Tibial artery (tissue), 4 donors: ENCODE measurements at regions not wholly inside any gene's neighbourhood (a gene's known extent, or its start where the extent isn't known, plus 50 kb on each side); places are given as distances from the start of the nearest gene placed in this dataset.

ENCODE experiments used
- DNase-seq, 2 donors: peaks; one replicate each; pipeline ENCODE4 v3.0.0-alpha.2; 2019
- H3K27ac ChIP-seq, 2 donors: fragments of 200-600 bp; sonication (generic) in 1 of 2; 1 replicate in 1 of 2; 2 replicates in 1 of 2; pipeline ENCODE4 v1.5.1; 2018 to 2019; ENCODE audit warnings: mild to moderate bottlenecking in 1 of 2
- H3K27me3 ChIP-seq, 2 donors: fragments of 200-600 bp; sonication (generic) in 1 of 2; one replicate each; pipeline versions ENCODE4 v1.5.1 to v1.6.0; 2016 to 2019
- H3K36me3 ChIP-seq, 3 donors: fragments of 200-600 bp; sonication (generic) in 2 of 3; one replicate each; pipeline ENCODE4 v1.5.1; 2016 to 2019; ENCODE audit warnings: mild to moderate bottlenecking in 2 of 3
- H3K4me1 ChIP-seq, 4 donors: fragments of 200-600 bp; sonication (generic) in 2 of 4; 1 replicate in 3 of 4; 2 replicates in 1 of 4; pipeline ENCODE4 v1.5.1; 2016 to 2019
- H3K4me3 ChIP-seq, 2 donors: fragments of 200-600 bp; sonication (generic) in 1 of 2; 1 replicate in 1 of 2; 2 replicates in 1 of 2; pipeline ENCODE4 v1.5.1; 2018 to 2019; ENCODE audit warnings: mild to moderate bottlenecking in 2 of 2
- H3K9me3 ChIP-seq, 3 donors: fragments of 200-600 bp; sonication (generic) in 1 of 3; one replicate each; pipeline ENCODE4 v1.5.1; 2016 to 2019
- CTCF ChIP-seq, 2 experiments: fragments of 200-600 bp in 1 of 2; fragments of 450-650 bp in 1 of 2; IDR thresholded peaks; one replicate each; pipeline ENCODE4 v1.5.1; 2017 to 2019; ENCODE audit warnings: antibody characterized with exemption in 2 of 2, mild to moderate bottlenecking in 1 of 2, moderate library complexity in 1 of 2
- intact Hi-C: fragments of 100-400 bp; cut with DNase I; formaldehyde crosslinking; loops from one replicate; pipeline ENCODE4 v1.15.0; 2023; ENCODE audit warnings: low total_unique reads

- intact Hi-C loops: no loop called here
- DNase-seq: no peak
- Histone ChIP-seq H3K27ac (no peak overlapping the region), H3K4me1 (no peaks in the 10 kb centered on the region), H3K27me3 (peaks cover 0 to 5% of the 10 kb centered on the region in 2 donors), H3K4me3 (no peak overlapping the region), H3K36me3 (no peaks in the 10 kb centered on the region), H3K9me3 (no peaks in the 10 kb centered on the region)
- no peak for TF ChIP-seq CTCF (IDR thresholded peaks at IDR 0.05)
Measured at GRCh38 chr2:71893646-71894045, 254.0 kb downstream of the CYP26B1 start.

- Histone ChIP-seq H3K9me3 (no peaks in the 10 kb centered on the region), H3K36me3 (no peaks in the 10 kb centered on the region), H3K27me3 (peaks cover 0 to 5% of the 10 kb centered on the region in 2 donors), H3K27ac (no peak overlapping the region), H3K4me1 (no peaks in the 10 kb centered on the region), H3K4me3 (no peak overlapping the region)
- no peak for TF ChIP-seq CTCF (IDR thresholded peaks at IDR 0.05)
- no peak for DNase-seq
- intact Hi-C loops: no loop called here
Measured at GRCh38 chr2:71892896-71893295, 254.8 kb downstream of the CYP26B1 start.

- TF ChIP-seq CTCF (IDR thresholded peaks at IDR 0.05): no peak
- no peaks in the 10 kb centered on the region for H3K36me3 ChIP-seq
- H3K27me3 ChIP-seq: peaks cover 0 to 5% of the 10 kb centered on the region in 2 donors
- H3K4me3 ChIP-seq: no peak overlapping the region
- intact Hi-C loops: no loop called here
- H3K27ac ChIP-seq: no peak overlapping the region
- peak in 1 of 2 donors; percentile 31 for DNase-seq
- no peaks in the 10 kb centered on the region for H3K9me3 ChIP-seq
- H3K4me1 ChIP-seq: no peaks in the 10 kb centered on the region
Measured at GRCh38 chr2:71892423-71892730, 255.3 kb downstream of the CYP26B1 start.

- no peak for DNase-seq
- intact Hi-C loops: no loop called here
- peaks cover 0 to 5% of the 10 kb centered on the region in 2 donors for H3K27me3 ChIP-seq
- H3K27ac ChIP-seq: no peak overlapping the region
- no peaks in the 10 kb centered on the region for H3K4me1 ChIP-seq
- H3K36me3 ChIP-seq: no peaks in the 10 kb centered on the region
- no peak for TF ChIP-seq CTCF (IDR thresholded peaks at IDR 0.05)
- H3K4me3 ChIP-seq: no peak overlapping the region
- no peaks in the 10 kb centered on the region for H3K9me3 ChIP-seq
Measured at GRCh38 chr2:71891719-71892422, 255.8 kb downstream of the CYP26B1 start.

- H3K27me3 ChIP-seq: peaks cover 0 to 5% of the 10 kb centered on the region in 2 donors
- TF ChIP-seq CTCF (IDR thresholded peaks at IDR 0.05): no peak
- no peaks in the 10 kb centered on the region for H3K9me3 ChIP-seq
- intact Hi-C loops: no loop called here
- no peak for DNase-seq
- H3K4me1 ChIP-seq: no peaks in the 10 kb centered on the region
- no peak overlapping the region for H3K4me3 ChIP-seq
- no peak overlapping the region for H3K27ac ChIP-seq
- no peaks in the 10 kb centered on the region for H3K36me3 ChIP-seq
Measured at GRCh38 chr2:71891155-71891554, 256.5 kb downstream of the CYP26B1 start.
